NCI-H446 treated with DMSO at 0.1 percent for 48 hours (cell line): ENCODE measurements at regions not wholly inside any gene's neighbourhood (a gene's known extent, or its start where the extent isn't known, plus 50 kb on each side); places are given as distances from the start of the nearest gene placed in this dataset.

ENCODE experiments used
- DNase-seq: peaks from one replicate; lab custom pipeline; 2025; lab: John Stamatoyannopoulos, UW

DNA sequence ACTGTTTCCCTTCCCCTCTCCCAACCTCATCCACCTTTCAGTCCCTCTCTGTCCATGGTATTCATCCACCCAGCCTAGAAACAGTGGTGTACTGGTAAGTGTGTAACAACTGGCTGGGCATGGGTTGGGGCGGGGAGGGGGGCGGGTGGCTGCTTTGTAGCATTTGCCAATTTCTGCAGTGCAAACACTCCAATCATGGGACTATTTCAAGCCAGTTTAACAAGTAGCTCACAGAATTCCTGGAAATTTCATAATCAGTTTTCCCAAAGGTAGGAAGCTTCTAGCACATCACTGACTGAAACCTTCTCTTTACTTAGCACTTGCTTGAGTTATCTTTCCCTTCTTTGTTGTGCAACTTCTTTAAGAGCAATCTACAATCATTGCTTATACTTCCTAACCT lies 100.8 kb upstream of the WASF3 start:
- no peak for DNase-seq

- DNase-seq, result no peak
Observed at GRCh38 chr13:26457212-26457611, 100.3 kb upstream of the WASF3 start.

- DNase-seq, result no peak
Observed at GRCh38 chr13:26458196-26458749, 99.2 kb upstream of the WASF3 start.

- DNase-seq, result no peak
Observed at GRCh38 chr13:26459276-26460131, 98.0 kb upstream of the WASF3 start.

DNA sequence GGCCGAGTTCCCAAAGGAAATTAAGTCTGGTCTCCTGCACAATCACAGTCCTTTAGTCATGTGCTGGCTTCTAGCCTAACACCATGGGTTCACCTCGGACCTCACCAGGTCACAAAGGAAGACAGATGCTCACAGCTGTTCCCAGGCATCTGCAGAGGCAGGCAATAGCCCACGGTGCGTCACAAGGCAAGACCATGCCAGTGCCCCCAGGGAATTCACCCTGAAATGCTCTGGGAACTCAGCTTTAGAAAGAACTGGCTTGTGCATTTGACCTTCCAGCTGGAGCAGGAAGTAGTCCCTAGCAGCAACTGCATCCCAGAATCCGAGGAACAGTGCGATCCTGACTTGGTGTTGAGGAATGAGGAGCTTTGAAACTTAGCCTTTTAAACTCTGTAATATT lies 96.8 kb upstream of the WASF3 start:
- DNase-seq, result no peak

DNA sequence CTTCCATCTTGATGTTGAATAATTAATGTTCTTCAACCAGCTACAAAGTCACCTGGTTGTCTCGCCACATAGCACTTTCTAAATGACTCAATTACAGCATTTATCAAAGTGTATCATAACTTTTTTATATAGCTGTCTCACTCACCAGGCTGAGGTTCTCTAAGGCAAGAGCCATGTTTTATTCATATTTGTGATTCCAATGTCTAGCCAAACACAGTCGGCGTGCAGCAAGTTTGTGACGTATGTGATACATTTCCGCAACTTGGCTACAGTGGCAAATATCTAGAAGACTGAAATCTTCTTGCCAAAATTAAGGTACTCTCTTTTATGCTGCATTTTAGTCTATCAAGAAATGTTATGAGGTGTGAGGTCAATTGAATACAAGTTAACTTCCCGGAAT lies 94.2 kb upstream of the WASF3 start:
- no peak for DNase-seq

DNA sequence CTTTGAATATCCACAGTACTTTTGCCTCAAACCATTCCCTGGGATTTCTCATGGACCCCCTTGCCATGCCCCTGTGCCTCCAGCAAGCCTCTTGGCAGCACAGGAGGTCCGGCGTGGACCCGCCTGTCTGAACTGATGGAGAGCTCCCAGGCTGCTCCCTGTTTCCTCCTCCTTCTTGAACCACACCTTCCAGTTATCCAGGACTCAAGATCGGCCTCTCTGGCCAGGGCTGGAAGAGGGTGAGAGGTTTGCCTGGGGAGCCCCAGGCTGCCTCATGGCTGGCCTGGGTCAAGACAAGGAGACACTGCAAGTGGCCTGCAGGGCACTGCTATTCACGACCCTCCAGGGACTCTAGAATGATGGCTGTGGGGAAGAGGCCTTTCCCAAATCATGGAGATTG lies 93.6 kb upstream of the WASF3 start:
- DNase-seq, result no peak

GRCh38 chr13:26465514-26465913 lies 92.0 kb upstream of the WASF3 start:
- no peak for DNase-seq

GRCh38 chr13:26465954-26466353 lies 91.5 kb upstream of the WASF3 start:
- DNase-seq, result no peak

- DNase-seq, result no peak
Observed at GRCh38 chr13:26468265-26468801, 89.2 kb upstream of the WASF3 start.

GRCh38 chr13:26469602-26470001 lies 87.9 kb upstream of the WASF3 start:
- no peak for DNase-seq

- no peak for DNase-seq
Observed at GRCh38 chr13:26471807-26472206, 85.7 kb upstream of the WASF3 start.

GRCh38 chr13:26473571-26474230 lies 83.8 kb upstream of the WASF3 start:
- no peak for DNase-seq

- DNase-seq, result no peak
Observed at GRCh38 chr13:26474286-26474685, 83.2 kb upstream of the WASF3 start.

DNA sequence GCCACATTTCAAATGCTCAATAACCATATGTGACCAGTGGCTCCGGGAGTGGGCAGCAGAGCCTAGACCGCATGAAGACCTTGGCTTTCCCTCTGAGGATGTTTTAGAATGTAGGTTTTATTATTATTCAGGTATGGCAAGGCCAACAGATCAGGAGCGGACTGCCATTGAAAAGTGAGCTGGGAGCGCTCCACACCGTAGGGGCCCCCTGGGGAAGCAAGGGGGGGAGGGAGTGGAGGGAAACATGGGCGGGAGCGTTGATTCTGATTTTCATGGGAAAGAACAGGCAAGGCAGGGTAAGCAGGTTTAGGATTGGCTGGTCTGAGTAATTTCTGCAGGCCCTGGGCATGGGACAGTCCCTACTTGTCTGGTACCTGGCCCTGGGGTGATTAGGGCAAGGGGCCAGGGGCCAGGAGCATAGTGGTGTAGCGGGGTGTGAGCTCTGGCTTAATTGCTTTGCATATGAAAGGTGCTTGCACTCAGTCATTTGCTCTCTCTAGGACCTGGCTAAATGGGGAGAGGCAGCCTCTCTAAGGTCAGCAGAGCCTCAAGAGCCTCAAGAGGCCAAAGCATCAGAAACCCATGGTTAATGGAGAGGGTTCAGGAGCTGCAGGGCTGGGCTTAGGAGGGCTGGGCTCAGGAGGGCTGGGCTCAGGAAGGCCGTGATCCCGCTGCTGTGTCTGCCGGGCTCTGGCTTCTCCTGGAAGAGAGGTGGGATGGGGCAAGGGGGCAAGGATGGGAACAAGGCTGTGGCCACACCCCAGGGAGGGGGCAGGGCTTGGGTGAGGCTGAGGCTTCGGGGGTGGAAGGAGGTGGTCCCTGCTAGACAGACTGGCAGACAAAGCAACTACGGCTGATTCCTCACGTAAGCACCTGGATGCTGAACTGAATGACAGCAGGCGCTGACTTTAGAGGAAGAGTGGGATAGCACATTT lies 82.0 kb upstream of the WASF3 start:
- DNase-seq, result no peak

DNA sequence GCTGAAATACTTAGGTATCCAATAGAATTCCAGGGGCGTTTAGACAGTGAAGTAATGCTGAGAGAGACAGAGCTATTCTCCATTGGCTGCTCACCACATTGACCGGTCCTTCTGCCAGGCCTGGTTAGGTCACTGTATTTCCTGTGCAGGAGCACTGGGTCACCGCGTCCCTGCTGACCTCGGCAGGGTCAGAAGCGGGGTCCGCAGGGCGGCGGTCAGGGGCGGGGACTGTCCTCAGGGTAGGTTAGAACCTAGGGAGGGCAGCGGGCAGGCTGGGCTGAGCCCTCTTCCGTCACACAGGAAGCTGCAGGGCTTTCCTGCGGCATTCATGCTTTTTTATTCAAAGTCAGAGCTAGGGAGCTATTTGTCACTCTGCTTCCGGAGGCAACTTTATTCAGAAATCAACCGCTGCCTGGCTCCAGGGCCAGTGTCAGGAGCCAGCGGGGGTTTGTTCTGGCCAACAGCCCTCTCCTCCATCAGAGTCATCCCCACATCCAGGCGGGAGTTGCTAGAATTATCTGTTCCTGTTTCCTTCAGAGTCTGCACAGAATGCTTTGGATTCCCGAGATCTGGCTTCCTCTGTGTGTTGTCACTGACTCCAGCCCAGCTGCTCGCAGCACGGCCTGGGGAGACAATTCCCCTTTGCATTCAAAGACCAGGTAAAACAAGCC lies 81.2 kb upstream of the WASF3 start:
- DNase-seq, result no peak

DNA sequence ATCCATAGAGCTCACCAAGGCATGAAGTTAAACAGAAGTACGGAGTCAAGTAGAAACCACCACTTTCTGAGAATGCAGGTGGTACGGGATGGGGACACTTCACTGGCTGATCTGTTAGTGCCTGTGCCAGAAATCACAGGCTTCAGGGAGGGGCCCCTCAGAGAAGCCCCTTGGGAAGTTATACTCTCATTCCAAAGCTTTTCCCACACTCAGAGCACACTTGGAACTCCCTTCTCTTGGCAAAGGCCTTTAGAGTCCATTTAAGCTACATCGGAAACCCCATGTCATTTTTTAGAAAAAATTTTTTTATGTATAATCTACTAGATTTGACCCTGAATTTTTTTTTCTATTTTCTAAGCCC lies 80.7 kb upstream of the WASF3 start:
- DNase-seq, result no peak

GRCh38 chr13:26477681-26478080 lies 79.8 kb upstream of the WASF3 start:
- DNase-seq, result no peak

- no peak for DNase-seq
Observed at GRCh38 chr13:26480246-26480855, 77.1 kb upstream of the WASF3 start.

DNA sequence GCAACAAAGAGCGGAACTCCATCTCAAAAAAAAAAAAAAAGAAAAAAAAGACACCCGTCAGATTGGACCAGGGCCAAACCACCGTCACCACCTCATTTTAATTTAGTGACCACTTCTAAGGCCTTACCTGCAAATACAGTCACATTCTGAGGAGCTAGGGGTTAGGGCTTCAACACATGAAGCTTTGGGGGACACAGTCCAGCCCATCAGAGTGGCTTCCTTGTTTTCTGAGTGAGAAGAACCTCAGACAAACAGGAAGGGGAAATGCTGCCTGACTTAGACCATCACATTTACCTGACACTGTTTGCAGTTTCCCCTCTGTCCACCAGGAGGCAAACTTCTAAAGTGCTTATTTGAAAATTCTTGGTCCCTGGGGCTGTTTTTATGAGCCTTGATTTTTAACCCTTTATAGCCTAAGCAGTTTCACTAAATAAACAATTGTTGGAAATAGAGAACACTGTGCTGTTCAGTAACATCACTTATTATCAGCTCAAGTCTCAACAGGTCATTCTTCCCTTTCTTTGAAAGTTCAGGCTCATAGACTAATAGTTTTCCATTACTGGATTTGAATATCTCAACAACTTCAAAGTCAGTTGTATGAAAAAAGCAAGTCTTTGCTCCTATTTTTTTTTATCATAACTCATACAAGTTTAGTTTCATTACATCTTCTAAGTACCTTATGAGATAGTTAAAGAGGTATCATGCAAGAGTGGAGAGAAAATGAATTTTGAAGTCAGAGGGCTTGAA lies 74.9 kb upstream of the WASF3 start:
- peak; percentile 53 for DNase-seq
